ENCODE measurements at regions not wholly inside any gene's neighbourhood (a gene's known extent, or its start where the extent isn't known, plus 50 kb on each side); places are given as distances from the start of the nearest gene placed in this dataset.

GRCh38 chr7:18387191-18387735 is 108.3 kb upstream of the HDAC9 start:
- TF ChIP-seq CTCF (IDR thresholded peaks at IDR 0.05; ENCODE audit: insufficient read depth, low read depth, low read length, missing control alignments): no peak
- no peak overlapping the region for H3K4me3 ChIP-seq (ENCODE audit: low read depth, low read length)
- DNase-seq (ENCODE audit: low read depth): no peak

- no peak for DNase-seq (ENCODE audit: low read depth)
- no peak overlapping the region for H3K4me3 ChIP-seq (ENCODE audit: low read depth, low read length)
- no peak for TF ChIP-seq CTCF (IDR thresholded peaks at IDR 0.05; ENCODE audit: insufficient read depth, low read depth, low read length, missing control alignments)
These were observed 105.0 kb upstream of the HDAC9 start for GRCh38 chr7:18390535-18390907.

- no peak for TF ChIP-seq CTCF (IDR thresholded peaks at IDR 0.05; ENCODE audit: insufficient read depth, low read depth, low read length, missing control alignments)
- H3K4me3 ChIP-seq (ENCODE audit: low read depth, low read length): no peak overlapping the region
- no peak for DNase-seq (ENCODE audit: low read depth)
These were observed 102.0 kb upstream of the HDAC9 start for GRCh38 chr7:18393465-18394118.

GRCh38 chr7:18395868-18396267 is 99.7 kb upstream of the HDAC9 start:
- no peak overlapping the region for H3K4me3 ChIP-seq (ENCODE audit: low read depth, low read length)
- TF ChIP-seq CTCF (IDR thresholded peaks at IDR 0.05; ENCODE audit: insufficient read depth, low read depth, low read length, missing control alignments): no peak
- no peak for DNase-seq (ENCODE audit: low read depth)

- no peak overlapping the region for H3K4me3 ChIP-seq (ENCODE audit: low read depth, low read length)
- no peak for DNase-seq (ENCODE audit: low read depth)
- TF ChIP-seq CTCF (IDR thresholded peaks at IDR 0.05; ENCODE audit: insufficient read depth, low read depth, low read length, missing control alignments): no peak
These were observed 98.6 kb upstream of the HDAC9 start for GRCh38 chr7:18396953-18397352.

- no peak for DNase-seq (ENCODE audit: low read depth)
- H3K4me3 ChIP-seq (ENCODE audit: low read depth, low read length): no peak overlapping the region
- no peak for TF ChIP-seq CTCF (IDR thresholded peaks at IDR 0.05; ENCODE audit: insufficient read depth, low read depth, low read length, missing control alignments)
These were observed 95.9 kb upstream of the HDAC9 start for GRCh38 chr7:18399436-18400235.
